ENCODE measurements at regions not wholly inside any gene's neighbourhood (a gene's known extent, or its start where the extent isn't known, plus 50 kb on each side); places are given as distances from the start of the nearest gene placed in this dataset.

- TF ChIP-seq CTCF (IDR thresholded peaks at IDR 0.05; ENCODE audit: low read depth, low read length, poor library complexity, severe bottlenecking) (no peak), EZH2phosphoT487 (IDR thresholded peaks at IDR 0.05; ENCODE audit: borderline replicate concordance, low read length) (no peak)
These were observed 163.4 kb upstream of the C1orf174 start for GRCh38 chr1:4063516-4063915.

Measured in DOHH2 (cell line).